OCI-LY7 (cell line): ENCODE measurements at regions not wholly inside any gene's neighbourhood (a gene's known extent, or its start where the extent isn't known, plus 50 kb on each side); places are given as distances from the start of the nearest gene placed in this dataset.

Experiments used
- BruUV-seq: library from RNA; stranded (reverse); fragments of 400-500 nt; replicated peaks from 2 replicates; lab custom pipeline; 2021; lab: Mats Ljungman, UMichigan
- CTCF ChIA-PET: fragments of 300-600 bp; sonication (Branson Sonifier 250); formaldehyde crosslinking; loops from one replicate; lab custom pipeline; 2022; ENCODE audit warnings: antibody characterized with exemption; ENCODE audit not compliant: unreplicated experiment; lab: Charles Lee
- POLR2A ChIA-PET: fragments of 300-600 bp; sonication (Branson Sonifier 250); formaldehyde crosslinking; loops from one replicate; lab custom pipeline; 2022; ENCODE audit warnings: antibody characterized with exemption; lab: Charles Lee
- DNase-seq: peaks from one replicate; pipeline ENCODE4 v3.0.0-alpha.2; 2015; ENCODE audit warnings: low spot score
- H2AFZ ChIP-seq: fragments of 200-600 bp; sonication (generic), shearing (Covaris generic); 2 replicates; pipeline ENCODE4 v1.6.1; 2014; ENCODE audit warnings: mild to moderate bottlenecking, antibody characterized with exemption, low read length, moderate library complexity
- H3K27ac ChIP-seq: fragments of 200-600 bp; sonication (generic); 2 replicates; pipeline ENCODE4 v1.5.1; 2014; ENCODE audit warnings: mixed run types, low read depth, mild to moderate bottlenecking, moderate library complexity, low read length, inconsistent platforms; ENCODE audit not compliant: poor library complexity, severe bottlenecking
- H3K36me3 ChIP-seq: fragments of 200-600 bp; sonication (generic); 2 replicates; pipeline ENCODE4 v1.6.1; 2014; ENCODE audit warnings: mild to moderate bottlenecking, antibody characterized with exemption, low read length, moderate library complexity, mixed read lengths; ENCODE audit not compliant: insufficient read depth
- H3K4me1 ChIP-seq: fragments of 200-600 bp; sonication (generic); 2 replicates; pipeline ENCODE4 v1.5.1; 2014; ENCODE audit warnings: mild to moderate bottlenecking, low read length; ENCODE audit not compliant: insufficient read depth, poor library complexity, severe bottlenecking
- H3K4me2 ChIP-seq: fragments of 200-600 bp; sonication (generic); 2 replicates; pipeline ENCODE4 v1.6.1; 2014; ENCODE audit warnings: mild to moderate bottlenecking, low read length
- H3K4me3 ChIP-seq: fragments of 200-600 bp; sonication (generic); 2 replicates; pipeline ENCODE4 v1.5.1; 2014; ENCODE audit warnings: mild to moderate bottlenecking, low read depth, low read length; ENCODE audit not compliant: poor library complexity, severe bottlenecking
- H3K79me2 ChIP-seq: fragments of 200-600 bp; sonication (generic); 2 replicates; pipeline ENCODE4 v1.6.1; 2016; ENCODE audit warnings: low read depth, mild to moderate bottlenecking, low read length, moderate library complexity, mixed read lengths; ENCODE audit not compliant: insufficient read depth
- H3K9me2 ChIP-seq: fragments of 200-600 bp; sonication (generic); 2 replicates; pipeline ENCODE4 v1.6.1; 2016; ENCODE audit warnings: mild to moderate bottlenecking, low read length, mixed read lengths; ENCODE audit not compliant: insufficient read depth
- H3K9me3 ChIP-seq: fragments of 200-600 bp; sonication (generic); 2 replicates; pipeline ENCODE4 v1.6.1; 2014; ENCODE audit warnings: mild to moderate bottlenecking, mixed run types, low read length, mixed read lengths
- H4K20me1 ChIP-seq: fragments of 200-600 bp; sonication (generic); 2 replicates; pipeline ENCODE4 v1.6.1; 2014; ENCODE audit warnings: mild to moderate bottlenecking, antibody characterized with exemption, low read length, moderate library complexity, mixed read lengths; ENCODE audit not compliant: insufficient read depth
- CTCF ChIP-seq: fragments of 200-600 bp; sonication (generic); conservative IDR thresholded peaks from 2 replicates; pipeline ENCODE4 v1.5.1; 2014; ENCODE audit warnings: mild to moderate bottlenecking, antibody characterized with exemption, low read length, moderate library complexity, mixed read lengths
- EZH2phosphoT487 ChIP-seq: fragments of 200-600 bp; sonication (generic); IDR thresholded peaks from 2 replicates; pipeline ENCODE4 v1.6.1; 2018; ENCODE audit warnings: low read depth, borderline replicate concordance, mild to moderate bottlenecking, mixed run types, antibody characterized with exemption, low read length, moderate library complexity, mixed read lengths
- intact Hi-C: fragments of 100-400 bp; cut with micrococcal nuclease; formaldehyde crosslinking; loops from one replicate; pipeline ENCODE4 v1.10.0; 2022; ENCODE audit not compliant: unreplicated experiment

- TF ChIP-seq EZH2phosphoT487 (no peak), CTCF (no peak)
- H4K20me1 ChIP-seq = no peaks in the 10 kb centered on the region
- H3K9me2 ChIP-seq = no peaks in the 10 kb centered on the region
- ChIA-PET POLR2A (no interaction called here), CTCF (no interaction called here)
- no peaks in the 10 kb centered on the region for H3K4me1 ChIP-seq
- no peaks in the 10 kb centered on the region for H3K9me3 ChIP-seq
- H3K4me2 ChIP-seq = no peak overlapping the region
- no TSS peak for BruUV-seq
- intact Hi-C loops = no loop called here
- H3K36me3 ChIP-seq = no peaks in the 10 kb centered on the region
- no peak overlapping the region for H3K4me3 ChIP-seq
- no peak for DNase-seq
- no peak overlapping the region for H3K27ac ChIP-seq
- no peaks in the 10 kb centered on the region for H3K79me2 ChIP-seq
- no peak overlapping the region for H2AFZ ChIP-seq
These were observed 301.1 kb upstream of the AJAP1 start for GRCh38 chr1:4353090-4353856.

- H3K4me3 ChIP-seq = no peak overlapping the region
- no peaks in the 10 kb centered on the region for H3K9me3 ChIP-seq
- intact Hi-C loops = no loop called here
- H3K4me1 ChIP-seq = no peaks in the 10 kb centered on the region
- H2AFZ ChIP-seq = no peak overlapping the region
- BruUV-seq = no TSS peak
- H3K9me2 ChIP-seq = no peaks in the 10 kb centered on the region
- H3K27ac ChIP-seq = no peak overlapping the region
- no peak overlapping the region for H3K4me2 ChIP-seq
- no peaks in the 10 kb centered on the region for H3K36me3 ChIP-seq
- no peaks in the 10 kb centered on the region for H4K20me1 ChIP-seq
- POLR2A ChIA-PET = no interaction called here
- H3K79me2 ChIP-seq = no peaks in the 10 kb centered on the region
- TF ChIP-seq CTCF = no peak
- no peak for TF ChIP-seq EZH2phosphoT487
- CTCF ChIA-PET = no interaction called here
- no peak for DNase-seq
These were observed 298.6 kb upstream of the AJAP1 start for GRCh38 chr1:4355839-4356238.

- Histone ChIP-seq H3K9me3 (no peaks in the 10 kb centered on the region), H2AFZ (no peak overlapping the region), H3K27ac (no peak overlapping the region), H3K4me1 (no peaks in the 10 kb centered on the region), H3K4me3 (no peak overlapping the region), H3K79me2 (no peaks in the 10 kb centered on the region), H3K36me3 (no peaks in the 10 kb centered on the region), H3K4me2 (no peak overlapping the region), H3K9me2 (no peaks in the 10 kb centered on the region), H4K20me1 (no peaks in the 10 kb centered on the region)
- CTCF ChIA-PET = no interaction called here
- DNase-seq = no peak
- POLR2A ChIA-PET = no interaction called here
- intact Hi-C loops = no loop called here
- TF ChIP-seq EZH2phosphoT487 (no peak), CTCF (0 out of 2 replicates have a peak, but pooled peaks have one; percentile 20)
- BruUV-seq = no TSS peak
These were observed 291.9 kb upstream of the AJAP1 start for GRCh38 chr1:4362314-4363044.
